MM.1S (cell line): ENCODE measurements at regions not wholly inside any gene's neighbourhood (a gene's known extent, or its start where the extent isn't known, plus 50 kb on each side); places are given as distances from the start of the nearest gene placed in this dataset.

Source experiments
- DNase-seq: peaks from one replicate; pipeline ENCODE4 v3.0.0-alpha.2; 2015
- H2AFZ ChIP-seq: fragments of 300-600 bp; sonication (generic); 2 replicates; pipeline ENCODE4 v1.6.0; 2016; ENCODE audit warnings: antibody characterized with exemption, low read length
- H3F3A ChIP-seq: fragments of 300-600 bp; sonication (generic); 2 replicates; pipeline ENCODE4 v1.6.1; 2016; ENCODE audit warnings: mild to moderate bottlenecking, antibody characterized with exemption, low read length, moderate library complexity, mixed read lengths; ENCODE audit not compliant: insufficient read depth
- H3K27ac ChIP-seq: fragments of 300-600 bp; sonication (generic); 2 replicates; pipeline ENCODE4 v1.5.1; 2016; ENCODE audit warnings: mild to moderate bottlenecking, low read length
- H3K27me3 ChIP-seq: fragments of 300-600 bp; sonication (generic); replicated peaks from 2 replicates; pipeline ENCODE4 v1.6.0; 2016; ENCODE audit warnings: low read length; ENCODE audit not compliant: insufficient read depth
- H3K36me3 ChIP-seq: fragments of 300-600 bp; sonication (generic); replicated peaks from 2 replicates; pipeline ENCODE4 v1.6.1; 2016; ENCODE audit warnings: mild to moderate bottlenecking, low read length, mixed read lengths; ENCODE audit not compliant: insufficient read depth
- H3K4me1 ChIP-seq: fragments of 300-600 bp; sonication (generic); 2 replicates; pipeline ENCODE4 v1.6.1; 2016; ENCODE audit warnings: low read length, mixed read lengths
- H3K4me2 ChIP-seq: fragments of 300-600 bp; sonication (generic); 2 replicates; pipeline ENCODE4 v1.6.0; 2016; ENCODE audit warnings: low read depth, low read length
- H3K4me3 ChIP-seq: fragments of 300-600 bp; sonication (generic); 2 replicates; pipeline ENCODE4 v1.5.1; 2016; ENCODE audit warnings: low read length, mixed read lengths
- H3K79me2 ChIP-seq: fragments of 300-600 bp; sonication (generic); 2 replicates; pipeline ENCODE4 v1.6.1; 2016; ENCODE audit warnings: mixed run types, low read length, mixed read lengths
- H3K9ac ChIP-seq: fragments of 300-600 bp; sonication (generic); 2 replicates; pipeline ENCODE4 v1.6.1; 2016; ENCODE audit warnings: low read length, mixed read lengths
- H3K9me2 ChIP-seq: fragments of 300-600 bp; sonication (generic); replicated peaks from 2 replicates; pipeline ENCODE4 v1.6.1; 2016; ENCODE audit warnings: mild to moderate bottlenecking, low read length, mixed read lengths; ENCODE audit not compliant: insufficient read depth
- H3K9me3 ChIP-seq: fragments of 300-600 bp; sonication (generic); replicated peaks from 2 replicates; pipeline ENCODE4 v1.6.1; 2016; ENCODE audit warnings: mild to moderate bottlenecking, low read length, mixed read lengths; ENCODE audit not compliant: insufficient read depth
- H4K20me1 ChIP-seq: fragments of 300-600 bp; sonication (generic); 2 replicates; pipeline ENCODE4 v1.6.1; 2016; ENCODE audit warnings: mild to moderate bottlenecking, low read length, moderate library complexity, mixed read lengths; ENCODE audit not compliant: insufficient read depth
- EZH2 ChIP-seq: fragments of 300-600 bp; sonication (generic); optimal IDR thresholded peaks from 2 replicates; pipeline ENCODE3; 2017; ENCODE audit warnings: low read depth, mild to moderate bottlenecking, antibody characterized with exemption, low read length, mixed read lengths
- EZH2phosphoT487 ChIP-seq: fragments of 300-600 bp; sonication (generic); IDR thresholded peaks from 2 replicates; pipeline ENCODE4 v1.6.1; 2018; ENCODE audit warnings: antibody characterized with exemption, low read length
- TF ChIP-seq, protein P1 (sequence below): fragments of 300-600 bp; sonication (generic); IDR thresholded peaks from 2 replicates; pipeline ENCODE4 v1.5.1; 2016; ENCODE audit warnings: antibody characterized with exemption, low read length, mixed read lengths

DNA sequence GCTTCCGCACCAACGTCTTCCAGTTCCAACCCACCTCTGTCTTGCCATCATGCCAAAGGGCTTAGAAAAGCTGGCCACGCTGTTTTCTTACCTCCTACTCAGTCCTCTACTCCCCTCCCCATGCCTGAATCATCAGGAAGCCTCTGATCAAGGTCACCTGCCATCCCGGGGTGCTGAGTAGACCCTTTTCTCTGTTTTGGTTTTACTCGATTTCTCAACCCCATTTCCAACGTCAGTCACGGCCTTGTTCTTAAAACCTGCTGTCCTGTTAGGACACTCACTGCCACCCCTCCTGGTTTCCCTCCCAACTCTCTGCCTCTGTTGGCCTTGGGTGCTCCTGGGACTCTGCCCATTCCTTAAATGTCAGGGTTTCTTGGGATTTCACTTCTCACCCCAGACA lies 350.1 kb downstream of the FOXO1 start:
- Histone ChIP-seq H3K36me3 (no peaks in the 10 kb centered on the region), H3K27me3 (no peaks in the 10 kb centered on the region), H3K27ac (no peak overlapping the region), H2AFZ (no peak overlapping the region), H3F3A (no peaks in the 10 kb centered on the region), H3K4me3 (no peak overlapping the region), H3K79me2 (no peaks in the 10 kb centered on the region), H3K9me2 (no peaks in the 10 kb centered on the region), H4K20me1 (no peaks in the 10 kb centered on the region), H3K9me3 (no peaks in the 10 kb centered on the region), H3K9ac (no peak overlapping the region), H3K4me1 (no peaks in the 10 kb centered on the region), H3K4me2 (no peak overlapping the region)
- TF ChIP-seq, protein P1, sequence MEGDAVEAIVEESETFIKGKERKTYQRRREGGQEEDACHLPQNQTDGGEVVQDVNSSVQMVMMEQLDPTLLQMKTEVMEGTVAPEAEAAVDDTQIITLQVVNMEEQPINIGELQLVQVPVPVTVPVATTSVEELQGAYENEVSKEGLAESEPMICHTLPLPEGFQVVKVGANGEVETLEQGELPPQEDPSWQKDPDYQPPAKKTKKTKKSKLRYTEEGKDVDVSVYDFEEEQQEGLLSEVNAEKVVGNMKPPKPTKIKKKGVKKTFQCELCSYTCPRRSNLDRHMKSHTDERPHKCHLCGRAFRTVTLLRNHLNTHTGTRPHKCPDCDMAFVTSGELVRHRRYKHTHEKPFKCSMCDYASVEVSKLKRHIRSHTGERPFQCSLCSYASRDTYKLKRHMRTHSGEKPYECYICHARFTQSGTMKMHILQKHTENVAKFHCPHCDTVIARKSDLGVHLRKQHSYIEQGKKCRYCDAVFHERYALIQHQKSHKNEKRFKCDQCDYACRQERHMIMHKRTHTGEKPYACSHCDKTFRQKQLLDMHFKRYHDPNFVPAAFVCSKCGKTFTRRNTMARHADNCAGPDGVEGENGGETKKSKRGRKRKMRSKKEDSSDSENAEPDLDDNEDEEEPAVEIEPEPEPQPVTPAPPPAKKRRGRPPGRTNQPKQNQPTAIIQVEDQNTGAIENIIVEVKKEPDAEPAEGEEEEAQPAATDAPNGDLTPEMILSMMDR = no peak
- TF ChIP-seq EZH2 (no peak), EZH2phosphoT487 (no peak)
- no peak for DNase-seq

DNA sequence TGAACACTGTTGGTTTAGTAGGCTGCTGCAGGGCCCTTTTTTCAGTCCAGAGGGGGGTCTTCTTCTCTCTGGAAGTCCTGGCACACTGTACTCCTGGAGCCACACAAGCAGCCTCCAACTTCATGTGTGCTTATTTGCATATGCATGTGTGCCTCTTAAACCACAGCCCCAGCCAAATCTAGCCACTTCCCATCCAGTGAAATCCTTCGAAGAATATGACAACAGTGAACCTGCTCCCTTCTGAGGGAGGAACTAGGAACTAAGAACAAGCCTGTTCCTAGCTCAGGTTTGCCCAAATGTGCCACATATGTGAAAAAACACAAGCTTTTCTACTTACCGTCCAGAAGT lies 348.5 kb downstream of the FOXO1 start:
- Histone ChIP-seq H3K27ac (no peak overlapping the region), H3K27me3 (no peaks in the 10 kb centered on the region), H3K36me3 (no peaks in the 10 kb centered on the region), H3K4me1 (no peaks in the 10 kb centered on the region), H3K9ac (no peak overlapping the region), H3K79me2 (no peaks in the 10 kb centered on the region), H3K4me2 (no peak overlapping the region), H2AFZ (no peak overlapping the region), H4K20me1 (no peaks in the 10 kb centered on the region), H3F3A (no peaks in the 10 kb centered on the region), H3K9me3 (no peaks in the 10 kb centered on the region), H3K4me3 (no peak overlapping the region), H3K9me2 (no peaks in the 10 kb centered on the region)
- no peak for DNase-seq
- TF ChIP-seq EZH2 (no peak), EZH2phosphoT487 (no peak)
- TF ChIP-seq, protein P1 = no peak

DNA sequence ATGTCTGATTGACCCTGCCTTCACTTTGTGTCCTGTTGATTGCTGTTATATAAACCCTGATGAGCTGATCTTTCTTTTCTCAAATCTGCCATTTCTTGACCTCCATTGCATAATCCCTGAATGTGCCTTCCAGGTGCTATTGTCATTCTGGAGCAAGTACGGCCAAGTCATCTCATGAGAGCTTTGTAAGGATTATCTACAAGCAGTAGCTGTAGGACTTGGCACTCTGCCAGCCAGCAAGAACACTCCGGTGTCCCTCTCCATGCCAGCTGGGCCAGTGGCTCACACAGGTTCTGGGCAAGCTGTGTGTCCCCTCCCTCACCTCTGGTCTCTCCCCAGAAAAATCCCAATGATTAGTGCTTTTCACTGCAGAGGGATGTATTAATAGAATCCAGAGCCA lies 348.1 kb downstream of the FOXO1 start:
- DNase-seq = no peak
- Histone ChIP-seq H3K27me3 (no peaks in the 10 kb centered on the region), H3K9ac (no peak overlapping the region), H3K4me3 (no peak overlapping the region), H3K27ac (no peak overlapping the region), H3K36me3 (no peaks in the 10 kb centered on the region), H3K4me2 (no peak overlapping the region), H3F3A (no peaks in the 10 kb centered on the region), H2AFZ (no peak overlapping the region), H3K79me2 (no peaks in the 10 kb centered on the region), H4K20me1 (no peaks in the 10 kb centered on the region), H3K4me1 (no peaks in the 10 kb centered on the region), H3K9me2 (no peaks in the 10 kb centered on the region), H3K9me3 (no peaks in the 10 kb centered on the region)
- TF ChIP-seq, protein P1 = no peak
- TF ChIP-seq EZH2 = no peak
